Dermis blood vessel endothelial cell (primary cell): ENCODE measurements at regions not wholly inside any gene's neighbourhood (a gene's known extent, or its start where the extent isn't known, plus 50 kb on each side); places are given as distances from the start of the nearest gene placed in this dataset.

Experiments used
- DNase-seq: peaks from one replicate; pipeline ENCODE4 v3.0.0; 2010

DNA sequence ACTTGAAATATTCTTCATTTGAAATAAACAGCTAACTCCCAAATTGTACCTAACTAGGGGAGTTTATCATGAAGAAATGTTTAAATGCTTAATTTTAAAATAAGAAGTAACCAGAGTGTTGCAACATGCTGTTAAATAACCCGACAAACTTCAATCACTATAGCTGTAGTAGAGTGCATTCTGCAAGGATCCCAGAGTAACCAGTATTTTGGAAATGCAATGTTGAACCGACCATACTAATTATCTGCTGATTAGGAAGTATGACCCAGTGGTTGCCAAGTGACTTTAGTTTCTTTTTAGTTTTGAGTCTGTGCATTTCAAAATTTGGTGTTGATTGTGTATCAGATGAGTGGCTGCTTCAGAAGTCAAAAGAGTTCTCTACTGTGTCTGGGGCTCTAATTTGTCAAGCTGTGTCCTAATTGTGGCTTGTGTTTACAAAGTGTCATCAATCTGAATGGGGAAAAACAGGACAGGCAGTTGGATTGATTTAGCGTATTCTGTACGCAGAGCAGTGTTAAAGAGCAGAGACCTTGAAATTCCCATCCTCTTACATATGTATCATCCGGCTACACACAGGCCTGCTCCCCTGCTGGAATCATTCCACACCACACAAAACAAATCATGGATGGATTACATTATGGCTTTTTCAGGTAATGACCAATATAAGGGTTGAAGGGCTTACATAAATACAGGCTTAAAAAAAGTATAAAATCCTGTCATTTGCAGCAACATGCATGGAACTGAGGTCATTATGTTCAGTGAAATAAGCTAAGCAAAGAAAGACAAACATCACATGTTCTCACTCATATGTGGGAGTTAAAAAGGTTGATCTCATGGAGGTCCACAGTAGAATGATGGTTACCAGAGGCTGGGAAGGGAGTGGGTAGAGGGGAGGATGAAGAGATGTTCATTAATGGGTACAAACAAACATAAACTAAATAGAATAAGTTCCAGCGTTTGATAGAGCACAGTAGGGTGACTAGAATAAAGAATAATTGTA lies 351.5 kb downstream of the KLF12 start:
- no peak for DNase-seq

DNA sequence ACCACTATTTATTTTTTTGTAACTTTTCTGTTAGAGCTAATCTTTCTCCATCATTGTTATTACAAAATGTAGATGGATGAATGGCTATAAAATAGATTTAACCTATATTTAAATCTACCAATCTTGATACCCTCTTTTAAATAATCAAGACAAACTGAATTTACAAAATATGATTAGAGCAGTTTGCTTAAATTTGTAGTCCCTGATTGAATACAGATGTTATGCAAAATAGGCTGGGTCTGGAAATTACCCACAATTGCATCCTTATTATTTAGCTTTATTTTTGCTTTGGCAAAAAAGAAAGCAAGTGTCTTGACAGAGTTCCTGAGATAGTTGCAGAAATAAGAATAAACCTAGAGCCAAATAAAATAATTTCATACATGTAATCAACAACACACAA lies 352.8 kb downstream of the KLF12 start:
- DNase-seq = no peak

DNA sequence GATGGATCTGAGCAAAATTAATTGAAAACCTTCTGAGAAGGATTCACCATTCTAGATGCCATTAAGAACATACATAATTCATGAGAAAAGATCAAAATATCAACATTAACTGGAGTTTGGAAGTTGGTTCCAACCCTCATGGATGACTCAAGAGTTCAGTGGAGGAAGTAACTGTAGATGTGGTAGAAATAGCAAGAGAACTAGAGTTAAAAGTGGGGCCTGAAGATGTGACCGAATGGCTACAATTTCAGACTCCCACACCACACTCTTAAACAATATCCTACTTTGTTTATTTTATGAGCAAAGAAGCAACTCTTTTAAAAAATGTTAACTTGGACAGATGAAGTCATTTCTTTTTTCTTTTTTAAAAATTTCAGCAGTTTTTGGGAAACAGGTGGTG lies 354.3 kb downstream of the KLF12 start:
- no peak for DNase-seq

DNA sequence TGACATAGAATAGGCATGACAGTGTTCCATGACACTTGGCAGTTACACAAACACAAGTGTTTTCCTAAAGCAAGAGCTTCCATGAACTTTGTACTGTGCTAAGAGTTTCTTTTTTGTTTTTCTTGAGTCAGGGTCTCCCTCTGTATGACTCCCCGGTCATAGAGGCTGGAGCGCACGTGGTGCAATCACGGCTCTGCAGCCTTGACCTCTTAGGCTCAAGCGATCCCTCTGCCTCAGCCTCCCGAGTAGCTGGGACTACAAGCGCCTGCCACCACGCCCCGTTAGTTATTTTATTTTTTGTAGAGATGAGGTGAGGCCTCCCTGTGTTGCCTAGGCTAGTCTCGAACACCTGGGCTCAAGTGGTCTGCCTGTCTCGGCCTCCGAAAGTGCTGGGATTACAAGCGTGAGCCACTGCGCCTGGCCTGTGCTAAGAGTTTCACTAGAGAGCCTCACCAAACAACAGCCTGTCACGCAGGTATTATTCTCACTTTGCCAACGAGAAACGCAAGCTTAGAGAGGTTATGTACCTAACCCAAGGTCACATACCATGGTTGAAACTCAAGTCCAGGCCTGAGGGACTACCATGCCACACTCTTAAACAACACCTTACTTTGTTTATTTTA lies 355.9 kb downstream of the KLF12 start:
- DNase-seq = no peak

DNA sequence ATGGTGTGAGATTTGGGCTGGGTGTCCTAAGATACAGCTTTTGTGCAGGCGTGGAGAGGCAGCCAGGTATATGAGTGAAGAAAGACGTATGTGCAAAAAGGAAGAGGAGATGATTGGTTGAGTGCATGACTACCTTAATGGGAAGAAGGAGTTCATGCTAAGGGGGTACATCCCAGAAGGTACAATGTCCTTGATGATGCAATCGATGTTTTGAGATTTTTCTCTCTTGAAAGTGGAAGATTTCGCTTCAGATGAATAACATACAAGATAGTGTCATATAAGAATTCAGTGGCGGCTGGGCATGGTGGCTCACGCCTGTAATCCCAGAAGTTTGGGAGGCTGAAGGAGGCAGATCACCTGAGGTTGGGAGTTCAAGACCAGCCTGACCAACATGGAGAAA lies 357.1 kb downstream of the KLF12 start:
- DNase-seq = no peak

DNA sequence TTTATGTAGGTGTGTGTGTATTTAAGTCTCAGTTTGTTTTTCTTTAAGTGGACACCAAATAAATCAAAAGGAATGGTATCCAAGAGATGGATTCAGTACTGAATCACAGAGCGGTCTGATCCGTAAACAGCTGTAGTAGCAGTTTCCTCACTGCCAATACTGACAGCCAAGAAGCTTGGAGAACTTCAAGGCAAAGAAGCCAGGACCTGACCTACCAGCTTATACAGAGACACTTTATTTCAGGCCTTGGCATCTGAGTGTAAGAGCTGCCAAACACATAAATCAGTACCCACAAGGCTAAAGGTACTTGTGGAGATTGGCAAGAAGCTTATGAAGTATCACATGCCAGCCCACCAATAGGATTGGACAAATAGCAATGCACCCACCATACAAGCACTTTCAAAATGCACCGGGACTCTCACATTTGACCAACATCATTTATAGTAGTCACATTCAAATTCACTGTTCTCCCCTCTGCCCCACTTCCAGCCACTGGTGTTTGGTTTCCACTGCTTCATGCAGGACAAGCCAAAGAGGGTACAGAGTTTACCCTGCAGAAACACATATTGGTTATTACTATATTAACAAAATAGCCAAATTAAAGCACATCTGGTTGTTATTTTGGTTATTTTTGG lies 357.9 kb downstream of the KLF12 start:
- DNase-seq = peak; percentile 6

DNA sequence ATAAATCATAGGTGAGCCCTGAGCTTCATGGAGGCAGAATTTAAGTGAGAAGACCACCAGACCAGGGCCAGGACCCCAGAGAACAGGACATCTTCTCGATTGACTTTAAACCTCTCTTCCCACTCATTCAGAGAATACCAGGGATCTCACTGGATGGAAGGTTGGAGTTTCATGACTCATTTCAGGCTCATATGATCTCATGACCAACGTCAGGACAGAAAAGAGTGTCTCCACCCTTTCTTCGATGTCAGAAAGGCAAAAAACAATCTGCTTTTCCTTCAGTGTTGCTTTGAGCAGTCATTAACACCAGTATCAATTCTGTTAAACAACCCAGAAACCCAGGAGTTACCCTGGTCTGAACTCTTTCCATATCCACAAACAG lies 361.0 kb downstream of the KLF12 start:
- no peak for DNase-seq

DNA sequence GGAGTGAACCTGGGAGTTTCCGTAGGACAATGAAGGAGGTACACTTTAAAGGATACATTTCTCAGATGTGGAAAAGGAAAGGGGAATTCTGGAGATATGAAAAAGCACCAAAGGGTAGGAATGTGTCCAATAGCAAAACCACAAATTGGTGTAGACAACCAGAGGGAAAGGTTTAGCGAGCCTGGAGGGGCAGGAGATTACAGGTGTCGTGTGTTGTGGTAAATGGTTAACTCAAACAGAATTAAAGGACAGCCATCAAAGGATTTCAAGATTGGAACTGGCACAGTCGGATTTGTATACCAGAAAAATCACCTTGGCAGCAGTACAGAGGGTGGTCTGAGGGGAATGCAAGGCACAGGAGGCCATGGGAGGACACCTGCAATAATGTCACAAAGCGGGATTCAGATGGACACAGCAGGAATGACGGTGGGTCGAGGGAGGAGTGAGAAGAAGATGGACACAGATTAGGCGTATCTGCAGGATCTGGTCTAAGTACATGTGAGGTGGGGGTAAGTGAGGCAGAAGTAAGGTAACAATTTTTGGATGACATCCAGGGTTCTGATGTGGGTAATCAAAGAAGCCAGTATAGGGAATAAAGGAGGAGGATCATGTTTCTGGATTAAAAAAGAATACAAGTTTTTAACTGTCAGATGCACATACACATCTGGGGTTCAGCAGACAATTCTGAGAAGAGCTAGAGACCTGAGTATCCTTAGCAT lies 361.6 kb downstream of the KLF12 start:
- no peak for DNase-seq

DNA sequence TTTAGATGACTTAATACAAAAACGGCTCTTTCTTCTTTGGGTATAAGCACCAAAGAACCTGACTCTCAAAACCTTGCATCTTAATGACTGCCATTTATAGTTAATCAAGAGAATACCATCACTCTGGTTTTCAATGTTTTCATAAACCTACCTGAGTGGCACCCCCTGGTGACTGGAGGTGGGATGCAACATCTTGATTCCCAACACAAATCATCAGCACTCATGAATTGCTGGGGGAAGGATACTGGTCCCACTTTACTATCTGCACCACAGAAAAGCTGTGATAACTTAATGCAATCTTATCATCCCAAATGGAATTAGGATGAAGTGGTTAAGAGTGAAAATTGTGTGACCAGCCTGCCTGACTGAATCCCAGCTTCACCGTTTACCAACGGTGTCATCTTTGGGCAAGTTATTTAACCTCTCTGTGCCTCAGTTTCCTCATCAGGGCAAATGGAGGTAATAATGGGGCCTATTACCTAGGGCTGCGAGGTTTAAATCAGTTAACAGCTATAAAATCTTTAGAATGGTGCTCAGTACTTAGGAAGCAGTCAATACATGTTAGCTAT lies 366.4 kb downstream of the KLF12 start:
- peak; percentile 21 for DNase-seq

DNA sequence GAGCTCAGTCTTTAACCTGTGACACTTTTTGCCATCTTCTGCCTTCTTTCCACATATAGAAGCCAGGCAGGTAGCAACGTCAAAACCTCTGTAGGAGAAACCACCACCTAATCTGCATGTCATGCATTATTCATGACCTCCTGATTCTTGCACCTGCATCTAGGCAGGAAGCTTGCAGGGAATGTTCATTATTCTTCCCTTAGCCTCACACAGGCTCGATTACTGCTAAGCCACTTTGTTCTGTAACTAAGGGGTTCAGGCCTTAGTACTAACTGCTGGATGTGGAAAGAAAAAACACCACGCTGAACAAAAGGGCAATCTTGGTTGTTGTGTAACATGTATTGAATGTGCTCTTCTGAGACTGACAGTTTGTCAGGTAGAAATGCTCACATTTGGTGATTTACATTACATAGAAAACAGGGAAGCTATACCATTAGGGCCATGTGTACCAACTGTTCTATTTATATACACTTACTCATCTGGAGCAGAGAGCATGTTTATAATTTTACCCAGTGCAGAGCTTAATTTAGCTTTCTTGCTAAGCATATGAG lies 366.9 kb downstream of the KLF12 start:
- DNase-seq = peak; percentile 53

DNA sequence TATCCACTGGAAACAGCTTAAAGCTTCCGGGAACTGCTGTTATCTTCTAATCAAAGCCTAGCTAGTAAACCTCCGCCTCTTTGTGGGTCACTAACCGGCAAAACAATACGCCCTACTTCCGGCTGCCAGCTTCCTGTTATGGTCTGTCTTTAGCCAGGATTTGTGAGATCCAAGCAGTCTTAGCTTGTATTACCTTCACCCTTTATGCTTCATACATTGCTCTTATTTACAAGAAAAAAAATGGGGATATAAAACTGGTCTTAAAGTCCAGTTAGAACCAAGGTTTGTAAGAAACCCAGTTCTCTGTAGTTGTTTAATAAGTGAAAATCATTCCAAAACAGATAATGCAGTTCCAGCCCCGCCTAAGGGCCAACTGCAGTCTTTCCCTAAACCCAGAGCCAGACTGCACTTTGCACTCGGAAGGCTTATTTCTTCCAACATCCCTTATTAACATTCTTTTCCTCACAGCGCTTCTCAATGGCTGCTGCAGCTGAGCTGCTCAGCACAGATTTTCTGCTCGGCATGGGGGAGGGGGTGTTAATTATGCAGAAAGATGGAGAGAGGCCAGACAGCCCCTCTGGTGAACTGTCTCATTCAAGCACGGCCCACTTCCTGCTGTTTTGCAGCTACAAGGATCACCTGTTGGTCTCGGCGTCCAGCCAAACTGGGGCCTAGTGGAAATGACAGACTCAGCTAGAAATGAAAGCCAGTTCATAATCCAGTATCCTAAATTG lies 368.4 kb downstream of the KLF12 start:
- DNase-seq = peak; percentile 92

DNA sequence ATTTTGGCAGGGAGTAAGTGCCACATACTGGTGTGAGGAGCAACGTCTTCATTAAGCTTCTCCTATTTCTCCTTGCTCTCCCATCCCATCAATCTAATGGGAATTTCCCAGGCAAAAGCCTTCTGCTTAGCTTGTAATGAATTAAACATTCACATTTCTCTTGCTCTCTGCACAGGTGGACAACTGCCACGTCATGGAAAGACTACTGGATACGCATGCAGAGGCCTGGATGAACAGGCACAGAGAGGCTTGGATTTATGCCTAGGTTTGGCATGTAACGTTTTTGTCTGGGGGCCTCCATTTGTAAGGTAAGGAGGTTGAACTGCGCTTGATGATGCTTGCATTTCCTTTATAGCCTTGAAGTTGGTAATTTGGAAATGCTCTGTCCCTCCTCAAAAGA lies 374.8 kb downstream of the KLF12 start:
- DNase-seq = no peak

DNA sequence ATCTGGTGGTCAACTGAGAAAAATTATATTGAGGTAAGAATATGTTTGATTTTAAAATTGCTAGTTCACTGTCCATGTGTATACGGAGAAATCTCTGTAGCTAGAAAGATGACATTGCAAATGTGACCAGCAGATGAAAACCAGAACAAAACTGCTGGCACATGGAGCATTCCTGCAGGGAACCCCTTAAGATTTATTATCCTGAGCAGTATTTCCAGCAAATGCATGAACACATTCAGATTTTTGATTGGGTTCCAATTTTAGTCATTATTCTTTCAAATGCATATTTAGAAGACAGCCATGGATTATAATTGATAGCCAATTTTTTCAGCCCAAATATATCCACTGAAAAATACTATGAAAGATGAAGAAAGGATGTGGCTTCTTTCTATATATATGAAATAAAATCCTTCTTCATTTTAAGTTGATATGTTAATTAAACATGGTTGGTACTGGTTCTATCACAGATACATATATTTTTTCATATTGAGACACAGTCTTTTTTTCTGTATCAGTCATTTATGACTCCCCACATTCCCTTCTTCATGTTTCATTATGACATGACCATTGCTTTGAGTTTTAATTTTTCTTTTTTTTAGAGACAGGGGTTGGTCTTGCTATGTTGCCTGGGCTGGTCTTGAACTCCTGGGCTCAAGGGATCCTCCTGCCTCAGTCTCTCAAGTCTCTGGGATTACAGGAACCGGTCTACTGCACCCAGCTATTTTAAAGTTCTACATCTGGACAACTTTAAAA lies 376.5 kb downstream of the KLF12 start:
- DNase-seq = no peak

DNA sequence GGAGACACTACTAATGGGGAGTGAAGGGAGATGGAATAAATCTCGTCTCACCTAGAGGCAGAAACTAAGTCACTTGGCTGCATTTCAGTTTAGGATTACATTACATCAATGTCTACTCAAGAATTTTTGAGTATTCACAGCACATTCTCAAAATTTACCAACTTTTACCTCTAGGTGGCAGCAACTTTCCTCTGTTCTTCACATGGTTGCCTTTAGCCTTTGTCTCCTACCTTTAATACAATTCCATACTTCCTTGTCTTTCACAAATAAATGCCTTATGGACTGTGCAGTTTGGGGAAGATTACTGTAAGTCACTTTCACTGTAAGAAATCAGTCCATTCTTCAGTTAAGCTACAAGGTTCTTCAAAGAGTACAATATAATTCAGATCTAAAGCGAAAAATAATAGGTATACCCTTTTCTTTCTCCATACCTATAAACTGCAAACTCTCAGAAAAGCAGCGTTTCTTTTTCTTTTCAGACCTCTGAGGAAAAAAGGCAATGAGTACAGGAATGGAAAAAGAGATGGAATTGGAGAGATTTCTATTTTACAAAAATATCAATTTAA lies 379.4 kb downstream of the KLF12 start:
- peak; percentile 81 for DNase-seq

DNA sequence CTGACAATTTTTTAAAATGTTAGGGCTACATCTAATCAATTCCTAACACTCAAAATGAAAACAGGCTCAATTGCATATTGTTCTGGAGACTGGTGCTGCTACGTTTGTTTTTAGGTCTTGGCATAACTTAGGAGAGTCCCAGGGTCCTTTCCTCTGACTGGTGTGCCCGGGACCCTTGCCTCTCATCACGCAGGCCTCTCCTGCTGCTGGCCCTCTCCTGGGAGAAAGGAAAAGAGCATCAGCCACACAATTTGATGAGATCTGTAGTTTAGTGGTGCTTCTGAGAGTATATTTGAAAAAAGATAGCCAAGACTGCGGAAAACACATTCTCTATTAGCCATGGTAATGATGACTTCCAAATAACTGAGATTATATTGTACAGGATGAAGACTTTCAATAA lies 380.0 kb downstream of the KLF12 start:
- DNase-seq = no peak

DNA sequence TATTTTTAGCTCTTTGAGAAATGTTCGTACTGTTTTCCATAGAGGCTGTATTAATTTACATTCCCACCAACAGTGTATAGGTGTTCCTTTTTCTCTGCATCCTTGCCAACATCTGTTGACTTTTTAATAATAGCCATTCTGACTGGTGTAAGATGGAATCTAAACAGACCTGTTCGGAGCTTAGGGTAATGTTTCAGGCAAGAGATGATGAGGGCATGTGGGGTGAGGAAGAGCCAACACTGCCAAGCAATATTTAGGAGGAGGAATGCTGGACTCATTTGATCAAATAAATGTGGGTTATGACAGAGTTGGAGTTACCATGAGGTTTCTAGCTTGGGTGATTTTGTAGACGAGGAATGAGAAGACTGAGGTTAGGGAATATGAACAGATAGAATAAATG lies 382.9 kb downstream of the KLF12 start:
- DNase-seq = no peak

DNA sequence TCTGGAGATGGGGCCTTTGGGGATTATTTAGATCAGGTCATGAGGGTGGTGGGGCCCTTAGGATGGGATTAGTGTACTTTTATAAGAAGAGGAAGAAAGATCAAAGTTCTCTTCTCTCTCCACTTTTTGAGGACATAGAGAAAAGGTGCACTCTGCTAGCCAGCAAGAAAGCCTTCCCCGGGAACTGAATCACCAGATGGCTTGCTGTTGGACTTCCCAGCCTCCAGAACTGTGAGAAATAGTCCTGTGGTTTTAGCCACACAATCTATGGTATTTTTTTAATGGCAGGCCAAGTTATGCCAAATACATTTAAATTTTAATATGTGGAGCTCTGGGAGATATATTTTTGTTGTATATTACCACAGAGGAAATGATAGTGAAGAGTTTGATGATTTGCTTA lies 385.8 kb downstream of the KLF12 start:
- DNase-seq = no peak

DNA sequence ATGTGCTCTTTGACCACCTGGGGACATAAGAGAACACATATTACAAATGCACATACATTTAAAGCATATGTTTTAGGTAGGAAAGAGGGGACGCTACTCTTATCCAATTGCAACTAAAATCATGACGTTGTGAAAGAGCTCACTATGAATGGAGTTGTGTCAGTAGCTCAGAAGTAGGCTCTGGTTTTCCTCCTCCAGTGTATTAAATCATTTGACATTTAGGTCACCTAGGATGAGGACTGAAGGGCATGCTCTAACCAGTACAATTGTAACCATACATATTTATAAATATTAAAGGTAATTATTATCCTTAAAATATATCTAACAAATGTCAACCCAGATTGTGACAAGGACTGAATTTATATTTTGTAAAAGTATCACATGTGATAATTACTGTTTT lies 389.0 kb downstream of the KLF12 start:
- DNase-seq = no peak

DNA sequence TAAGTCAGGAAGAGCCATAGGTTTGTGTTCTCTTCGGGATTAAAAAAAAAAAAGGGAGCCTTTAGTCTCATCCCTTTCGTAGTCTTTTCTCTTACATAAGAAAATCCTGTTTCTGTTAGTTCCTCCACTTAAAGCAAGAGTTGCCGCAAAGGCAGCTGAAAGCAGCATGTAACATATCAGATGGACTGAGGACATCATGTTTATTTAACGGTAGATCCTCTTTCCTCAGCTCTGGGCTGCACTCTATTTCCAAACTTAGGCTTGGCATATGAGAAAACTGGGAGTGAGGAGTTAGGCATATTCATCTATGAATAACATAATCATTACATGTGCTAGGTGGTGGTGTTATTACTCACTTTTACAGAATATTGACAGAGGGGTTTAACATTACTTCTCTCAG lies 391.2 kb downstream of the KLF12 start:
- DNase-seq = no peak

DNA sequence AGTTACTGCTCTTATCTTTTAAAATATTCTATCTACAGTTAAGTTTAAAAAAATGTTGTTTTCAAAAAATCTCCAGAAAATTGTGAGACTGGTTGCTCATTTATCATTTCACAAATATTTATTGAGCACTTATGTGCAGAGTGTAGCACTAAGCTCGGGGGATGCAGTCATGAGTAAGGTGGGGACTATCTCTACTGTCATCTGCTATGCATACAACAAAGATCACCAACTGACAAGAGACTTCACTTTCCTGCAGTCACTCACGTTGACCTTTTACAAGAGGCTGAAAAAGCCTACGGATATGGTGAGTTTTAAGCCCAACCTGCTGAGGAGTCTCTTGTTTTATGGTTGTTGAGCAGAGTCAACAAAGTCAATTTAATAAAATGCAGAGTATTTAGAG lies 392.5 kb downstream of the KLF12 start:
- no peak for DNase-seq

DNA sequence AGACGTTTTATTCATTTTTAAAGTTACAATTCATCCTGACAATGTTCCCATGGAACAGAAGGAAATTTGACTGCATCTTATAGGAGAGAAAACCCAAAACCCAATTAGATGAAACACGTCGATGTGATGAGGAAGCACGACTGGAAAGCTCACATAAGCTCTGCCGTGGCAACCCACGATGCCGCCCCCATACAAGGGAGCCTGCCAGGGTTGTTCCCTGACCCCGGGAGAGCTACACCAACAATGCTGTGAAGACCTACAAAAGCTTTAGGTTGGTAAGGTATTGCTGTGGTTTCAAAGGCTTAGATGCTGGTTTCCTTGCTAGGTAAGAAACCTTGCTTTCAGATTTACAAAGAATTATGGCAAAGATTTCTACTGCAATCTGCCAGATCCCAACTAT lies 393.1 kb downstream of the KLF12 start:
- no peak for DNase-seq
